Activated CD4-positive, CD25-positive, alpha-beta regulatory T cell treated with anti-CD3 and anti-CD28 coated beads, Interleukin-2, amount 50 U/mL, for 72 hours (primary cell): ENCODE measurements at regions not wholly inside any gene's neighbourhood (a gene's known extent, or its start where the extent isn't known, plus 50 kb on each side); places are given as distances from the start of the nearest gene placed in this dataset.
"Not testable (repeated sequence)": the region's sequence is repeated elsewhere in the genome, so short reads cannot be mapped to it uniquely, and the experiment has no call there.

ENCODE experiments used
- DNase-seq: peaks from one replicate; pipeline ENCODE4 v3.0.0; 2021

DNA sequence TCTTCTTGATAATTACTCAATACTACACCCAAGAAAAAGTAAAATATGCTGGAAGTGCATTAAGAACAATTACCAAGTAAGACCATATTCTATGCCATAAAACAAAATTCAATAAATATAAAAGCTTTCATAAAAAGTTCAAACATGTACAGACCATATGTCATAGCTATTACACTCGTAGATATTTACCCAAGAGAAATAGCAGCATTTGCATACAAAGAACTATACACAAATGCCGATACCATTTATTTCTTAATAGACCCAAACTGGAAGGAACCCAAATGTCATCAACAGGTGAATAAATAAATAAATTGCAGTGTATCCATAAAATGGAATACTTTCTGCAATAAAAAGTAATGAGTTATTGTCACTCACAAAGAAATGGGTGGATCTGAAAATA lies 78.3 kb upstream of the SLC16A7 start:
- no peak for DNase-seq

DNA sequence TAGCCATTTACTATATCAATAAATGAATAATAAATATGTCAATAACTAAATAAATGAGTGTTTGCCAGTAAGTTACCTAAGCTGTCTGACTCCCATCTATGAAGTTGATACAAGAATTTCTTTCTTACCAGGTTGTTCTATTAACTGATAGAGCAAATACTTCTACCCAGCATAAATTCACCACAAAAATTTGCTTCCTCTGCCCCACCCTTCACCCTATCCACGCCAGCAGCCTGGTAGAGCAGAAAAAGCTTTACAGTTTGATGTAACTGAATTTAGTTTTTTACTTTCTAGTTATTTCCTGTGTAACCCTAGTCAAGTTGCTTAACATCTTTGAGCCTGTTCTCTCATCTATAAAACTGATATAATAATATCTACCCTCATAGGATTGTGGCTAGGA lies 94.9 kb upstream of the SLC16A7 start:
- no peak for DNase-seq

DNA sequence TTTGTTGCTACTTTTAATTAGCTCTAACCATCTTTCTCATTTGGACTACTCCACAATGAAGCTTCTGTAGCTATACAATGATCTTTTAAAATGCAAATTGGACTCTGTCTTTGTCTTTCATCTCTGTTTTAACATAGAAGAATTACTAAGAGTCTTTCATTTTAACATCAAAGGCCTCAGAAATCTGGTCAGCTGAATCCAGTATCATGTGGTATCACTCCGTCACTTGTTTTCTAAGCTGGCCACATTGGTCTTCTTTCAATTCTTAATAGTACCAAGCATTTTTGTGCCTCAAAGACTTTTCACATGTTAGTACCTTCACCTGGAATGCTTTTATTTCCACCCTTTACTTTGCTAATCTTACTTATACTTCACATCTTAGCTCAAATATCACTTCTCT lies 95.5 kb upstream of the SLC16A7 start:
- no peak for DNase-seq

DNA sequence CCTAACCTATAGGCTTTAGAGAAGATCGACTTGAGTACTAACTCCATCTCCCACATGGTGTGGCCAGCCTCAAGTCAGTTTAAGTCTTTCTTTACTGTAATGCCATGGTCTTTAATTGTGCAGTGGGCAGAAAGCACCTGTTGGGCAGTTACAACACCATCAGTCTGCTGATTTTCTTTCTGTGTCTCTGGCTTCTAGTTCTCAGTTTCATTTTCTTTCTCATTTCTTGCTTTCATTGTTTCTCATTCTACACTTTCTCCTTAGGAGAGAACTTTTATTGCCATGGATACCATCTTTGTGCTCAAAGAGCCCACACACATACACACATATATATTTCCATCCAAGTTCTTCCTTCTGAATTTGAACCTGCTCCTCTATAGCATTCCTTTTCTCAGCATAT lies 96.1 kb upstream of the SLC16A7 start:
- DNase-seq, result no peak

DNA sequence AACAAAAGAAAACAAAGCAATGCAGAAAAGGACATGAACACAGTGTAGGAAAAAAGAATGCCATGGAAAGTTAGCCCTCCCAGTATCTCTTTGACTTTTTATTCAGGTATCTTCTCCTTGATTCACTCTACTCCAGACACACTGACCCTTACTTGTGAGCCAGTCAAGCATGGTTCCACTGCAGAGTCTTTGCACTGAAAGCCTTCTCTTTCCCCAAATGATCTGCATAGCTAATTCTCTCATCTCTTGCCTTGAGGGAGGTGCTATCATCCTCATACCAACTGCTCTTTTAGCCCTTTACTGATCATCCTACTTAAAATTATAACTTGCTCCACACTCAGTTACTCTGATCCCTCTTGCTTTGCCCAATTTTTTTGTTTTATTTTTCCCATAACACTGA lies 101.2 kb upstream of the SLC16A7 start:
- DNase-seq, result no peak

DNA sequence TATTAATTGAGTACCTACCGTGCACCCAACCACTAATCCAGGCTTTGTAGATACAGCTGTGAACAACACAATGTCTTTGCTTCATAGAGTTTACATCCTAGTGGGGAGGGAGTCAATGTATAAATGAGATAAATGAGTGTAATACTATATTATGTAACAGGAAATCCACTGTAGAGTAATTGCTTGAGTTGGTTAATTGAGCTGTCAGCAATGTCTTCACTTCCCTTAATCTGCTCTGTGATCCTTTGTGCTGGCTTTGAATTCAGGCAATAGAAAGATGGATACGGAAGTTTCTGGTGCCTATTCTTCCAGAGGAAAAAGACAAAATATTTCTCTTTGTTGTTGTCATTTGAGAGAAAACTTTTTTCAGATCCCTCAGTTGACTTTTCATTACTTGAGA lies 104.0 kb upstream of the SLC16A7 start:
- no peak for DNase-seq

DNA sequence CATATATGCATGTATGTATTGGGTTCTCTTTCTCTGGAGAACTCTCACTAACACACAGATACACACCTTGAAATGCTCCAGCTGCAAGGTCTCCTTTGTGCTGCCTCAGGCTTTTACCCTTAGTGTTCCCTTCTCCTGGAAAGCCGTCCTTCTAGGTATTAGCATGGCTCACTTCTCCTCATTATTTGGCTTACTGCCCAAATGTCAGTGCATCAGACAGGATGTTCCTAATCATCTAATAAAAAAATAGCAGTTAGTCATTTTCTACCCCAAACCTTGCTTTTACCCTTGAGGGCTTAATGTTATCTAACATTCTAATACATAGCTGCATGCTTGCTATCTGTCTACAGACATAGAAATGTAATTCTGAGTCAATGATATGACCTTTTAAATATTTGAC lies 109.0 kb upstream of the SLC16A7 start:
- no peak for DNase-seq

DNA sequence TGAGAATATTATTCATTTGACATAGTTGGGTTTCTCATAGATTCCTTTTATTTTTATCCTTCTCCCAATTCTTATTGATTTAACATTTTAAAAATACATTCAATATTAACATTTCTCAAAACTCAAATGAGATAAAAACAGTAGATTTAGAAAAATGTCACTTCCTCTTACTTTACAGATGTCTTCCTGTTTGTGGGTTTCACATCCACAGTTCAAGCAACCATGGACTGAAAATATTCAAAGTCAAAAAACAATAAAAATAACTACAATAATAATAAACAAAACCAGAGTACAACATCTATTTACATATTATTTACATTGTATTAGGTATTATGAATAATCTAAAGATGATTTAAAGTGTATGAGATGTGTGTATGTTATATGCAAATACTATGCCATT lies 111.3 kb upstream of the SLC16A7 start:
- DNase-seq, result no peak

DNA sequence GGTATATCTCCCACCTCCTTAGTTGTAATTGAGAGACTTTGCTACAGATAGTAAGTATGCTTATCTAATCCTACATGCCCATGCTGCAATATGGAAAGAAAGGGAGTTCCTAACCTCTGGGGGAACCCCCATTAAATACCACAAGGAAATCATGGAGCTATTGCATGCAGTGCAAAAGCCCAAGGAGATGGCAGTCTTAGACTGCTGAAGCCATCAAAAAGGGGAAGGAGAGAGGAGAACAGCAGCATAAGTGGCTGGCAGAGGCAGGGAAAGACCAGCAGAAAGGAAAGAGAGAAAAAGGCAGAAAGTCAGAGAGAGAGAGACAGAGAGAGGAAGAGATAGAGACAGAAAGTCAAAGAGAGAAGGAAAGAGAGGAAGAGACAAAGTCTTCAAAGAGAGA lies 121.6 kb upstream of the SLC16A7 start:
- DNase-seq, result not testable (repeated sequence)

DNA sequence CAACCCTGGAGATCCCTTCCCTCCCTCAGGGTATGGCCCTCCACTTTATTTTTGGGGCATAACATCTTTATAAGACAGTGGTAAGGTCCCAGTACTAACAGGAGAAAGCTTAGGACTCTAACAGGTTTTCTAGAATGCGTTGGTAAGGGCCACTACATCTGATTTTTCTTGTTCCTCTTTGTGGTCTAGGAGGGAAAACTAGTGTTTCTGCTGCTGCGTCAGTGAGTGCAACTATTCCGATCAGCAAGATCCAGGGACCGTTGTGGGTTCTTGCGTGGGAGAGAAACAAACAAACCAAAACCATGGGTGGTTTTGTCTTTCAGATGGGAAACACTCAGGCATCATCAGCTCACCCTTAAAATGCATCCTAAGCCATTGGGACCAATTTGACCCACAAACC lies 123.6 kb upstream of the SLC16A7 start:
- DNase-seq, result no peak

DNA sequence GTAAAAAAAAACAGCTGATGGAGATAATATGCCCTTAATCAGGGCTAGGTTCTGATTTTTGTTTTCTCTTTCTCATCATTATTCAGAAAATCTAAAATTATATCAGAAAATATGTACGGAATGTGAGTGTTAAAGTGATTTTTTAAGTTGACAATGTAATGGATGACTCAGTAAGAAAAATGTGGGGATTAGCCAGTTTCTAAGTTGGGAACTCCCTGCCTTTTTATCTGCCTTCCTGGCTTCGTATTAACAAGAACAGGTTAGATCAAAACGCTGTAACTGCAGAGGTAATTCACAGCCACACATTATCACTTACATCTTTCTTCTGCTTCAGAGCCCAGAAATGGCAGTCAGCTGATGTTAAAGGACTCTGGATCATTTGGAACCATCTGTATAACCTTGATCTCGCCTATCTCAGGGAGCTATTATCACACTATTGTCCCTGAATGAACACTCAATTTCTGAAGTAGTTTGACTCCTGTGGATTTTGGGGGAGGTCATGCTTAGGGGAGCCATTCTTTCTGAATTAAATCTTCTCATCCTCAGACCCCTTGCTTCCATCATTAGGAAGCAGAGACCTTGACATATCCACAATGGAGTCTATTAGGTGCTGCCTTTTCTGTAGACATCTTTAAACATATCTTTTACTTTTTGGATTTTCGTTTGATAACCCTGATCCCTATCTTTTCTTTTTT lies 135.7 kb upstream of the SLC16A7 start:
- no peak for DNase-seq

DNA sequence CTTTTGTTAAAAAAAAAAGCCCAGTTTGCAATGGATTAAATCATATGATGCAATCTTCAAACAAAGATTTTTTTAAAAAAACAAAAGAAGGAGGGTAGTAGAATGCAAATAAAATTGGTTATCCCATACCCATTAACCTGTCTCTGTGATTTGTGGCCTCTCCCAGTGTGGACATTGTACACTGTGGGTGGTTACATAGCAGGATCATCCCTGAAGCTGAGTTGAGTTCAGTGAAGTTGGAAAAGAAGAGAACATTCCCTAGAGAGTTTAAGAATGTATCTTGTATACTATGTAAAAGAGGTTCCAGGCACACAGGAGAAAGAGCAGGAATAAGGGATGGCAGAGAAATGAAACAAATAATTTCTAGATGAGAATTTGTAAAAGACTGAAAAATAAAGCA lies 142.4 kb upstream of the SLC16A7 start:
- no peak for DNase-seq

DNA sequence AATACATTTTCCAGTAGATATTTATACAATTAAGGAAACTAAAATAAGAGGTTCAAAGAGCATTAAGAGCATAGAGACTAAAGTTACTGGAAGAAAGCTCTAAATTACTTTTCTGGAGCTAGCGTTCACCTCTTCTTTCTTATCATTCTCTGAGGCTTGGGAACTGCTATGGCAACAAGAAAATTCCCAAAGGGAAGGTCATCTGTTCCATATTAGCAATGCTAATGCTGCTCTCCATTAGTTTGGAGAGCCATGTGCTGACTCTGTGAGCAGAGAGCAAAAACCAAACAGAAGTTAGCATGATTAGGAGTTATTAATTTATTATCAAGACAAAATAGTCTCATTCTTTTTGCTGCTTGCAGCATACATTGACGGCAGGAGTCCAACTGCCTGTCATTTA lies 143.1 kb upstream of the SLC16A7 start:
- DNase-seq, result no peak

DNA sequence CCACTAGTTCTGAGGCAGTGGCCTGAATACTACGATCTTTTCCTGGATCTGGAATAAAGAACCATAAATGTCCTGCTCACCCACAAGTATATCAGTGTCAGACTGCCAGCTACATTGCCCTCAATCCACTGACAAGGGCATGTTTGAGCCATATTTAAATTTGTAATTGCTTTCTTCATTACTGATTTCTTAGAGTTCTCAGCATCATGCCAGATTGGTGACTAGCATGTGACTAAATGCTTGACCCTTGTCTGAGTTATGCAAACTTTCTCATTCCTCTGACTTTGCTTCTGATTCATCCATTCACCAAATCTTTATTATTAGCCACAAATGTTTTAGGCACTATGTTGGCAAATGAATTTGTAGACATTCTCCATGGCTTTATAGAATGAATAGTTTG lies 143.6 kb upstream of the SLC16A7 start:
- DNase-seq, result no peak

DNA sequence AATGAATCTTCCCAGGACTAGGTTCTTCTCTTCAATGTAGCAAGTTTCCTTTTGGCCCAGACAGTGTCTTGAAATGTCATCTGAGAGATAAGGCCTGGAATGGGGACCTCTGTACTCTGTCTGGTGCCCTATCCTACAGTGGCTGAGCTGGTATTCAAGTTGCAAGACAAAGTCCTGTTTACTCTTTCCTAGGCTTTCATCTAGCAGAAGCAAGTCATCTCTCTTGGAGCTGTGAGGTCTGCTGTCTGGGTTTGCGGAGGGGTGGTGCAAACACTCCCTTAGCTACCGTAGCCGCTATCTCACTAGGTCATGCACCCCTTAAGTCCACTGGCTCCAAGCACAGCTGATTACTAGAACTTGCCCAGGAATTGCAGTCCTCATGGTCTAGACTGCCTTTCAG lies 149.7 kb upstream of the SLC16A7 start:
- DNase-seq, result no peak

DNA sequence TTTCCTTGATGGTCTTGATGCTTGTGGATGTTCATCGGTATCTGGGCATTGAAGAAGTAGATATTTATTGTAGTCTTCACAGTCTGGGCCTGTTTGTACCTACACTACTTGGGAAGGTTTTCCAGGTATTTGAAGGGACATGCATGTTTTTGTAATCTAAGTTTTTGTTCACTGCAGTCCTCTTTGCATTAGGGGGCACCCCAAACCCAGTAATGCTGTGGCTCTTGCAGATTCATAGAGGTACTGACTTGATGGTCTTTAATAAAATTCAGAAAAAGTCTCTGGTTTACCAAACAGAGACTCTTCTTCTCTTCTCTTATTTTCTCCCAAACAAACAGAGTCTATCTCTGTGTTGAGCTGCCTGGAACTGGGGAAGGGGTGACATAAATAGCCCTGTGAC lies 150.9 kb upstream of the SLC16A7 start:
- DNase-seq, result no peak

DNA sequence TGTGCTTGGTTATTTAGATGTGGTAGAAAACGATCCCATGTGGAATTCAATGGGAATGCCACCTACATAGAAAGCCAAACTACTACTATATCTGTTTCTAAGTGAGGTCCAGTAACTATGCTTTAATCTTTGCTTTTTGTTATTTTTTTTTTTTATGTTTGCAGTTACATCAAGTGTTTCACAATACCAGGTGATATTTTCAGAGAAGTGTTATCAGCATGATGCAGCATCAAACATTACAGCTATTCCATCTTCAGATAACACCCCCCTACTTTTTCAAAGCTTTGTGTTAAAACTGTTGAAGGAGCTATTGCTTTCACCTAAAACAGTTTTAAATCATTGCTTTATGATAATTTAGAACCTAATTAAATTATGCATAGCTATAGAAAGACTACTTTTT lies 163.8 kb upstream of the SLC16A7 start:
- no peak for DNase-seq

DNA sequence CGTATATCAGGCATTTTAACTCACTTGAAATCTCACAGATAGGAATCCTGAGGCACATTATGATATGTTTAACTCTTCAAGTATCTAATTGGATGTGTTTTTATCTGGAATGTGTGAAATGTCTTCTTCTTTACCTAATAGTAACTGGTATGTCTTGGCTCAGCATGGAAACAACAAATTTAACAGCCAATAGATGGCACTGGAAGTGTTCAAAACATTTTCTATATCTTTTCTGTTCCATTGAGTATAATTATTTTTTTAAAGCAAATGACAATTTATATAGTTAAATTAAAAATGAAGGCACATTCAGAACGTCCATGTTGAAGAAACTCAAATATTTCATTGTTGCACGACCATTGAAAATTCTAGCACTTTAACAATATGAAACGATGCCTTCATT lies 164.6 kb upstream of the SLC16A7 start:
- DNase-seq, result no peak

DNA sequence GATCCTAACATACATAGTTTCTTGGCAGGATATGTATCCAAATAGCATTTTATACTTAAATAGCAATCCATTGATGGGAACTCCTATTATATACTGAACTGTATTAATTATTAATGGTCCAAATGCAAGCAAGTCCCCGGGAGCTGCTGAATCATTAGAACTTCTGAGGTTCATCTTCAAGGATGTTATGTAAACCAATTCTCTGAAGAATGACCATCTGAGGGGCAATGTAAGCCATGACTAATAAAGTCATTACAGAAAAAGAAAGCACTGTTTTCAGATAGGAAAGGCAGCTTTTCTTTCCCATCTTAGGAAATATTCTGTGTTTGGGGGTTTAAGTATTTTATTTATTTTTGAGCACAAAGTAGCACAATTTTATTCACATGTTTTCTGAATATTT lies 166.1 kb upstream of the SLC16A7 start:
- DNase-seq, result no peak

DNA sequence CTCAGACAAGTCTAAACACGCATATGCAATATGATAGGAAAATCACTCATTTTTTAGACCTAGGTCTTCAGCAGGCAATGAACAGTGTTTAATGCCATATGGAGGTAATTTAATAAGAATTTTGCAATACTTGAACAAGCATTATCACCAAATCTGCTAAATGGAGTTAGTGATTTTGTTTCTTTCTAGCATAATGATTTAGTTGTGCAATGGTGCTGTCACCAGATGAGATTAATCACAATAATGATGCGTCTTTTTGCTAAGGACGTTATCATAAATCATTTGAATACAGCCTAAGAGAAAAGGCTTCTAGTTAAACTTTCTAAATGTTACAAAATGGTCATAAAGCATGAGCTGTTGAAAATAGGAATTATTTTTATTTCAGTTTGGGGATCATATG lies 170.0 kb upstream of the SLC16A7 start:
- DNase-seq, result no peak

DNA sequence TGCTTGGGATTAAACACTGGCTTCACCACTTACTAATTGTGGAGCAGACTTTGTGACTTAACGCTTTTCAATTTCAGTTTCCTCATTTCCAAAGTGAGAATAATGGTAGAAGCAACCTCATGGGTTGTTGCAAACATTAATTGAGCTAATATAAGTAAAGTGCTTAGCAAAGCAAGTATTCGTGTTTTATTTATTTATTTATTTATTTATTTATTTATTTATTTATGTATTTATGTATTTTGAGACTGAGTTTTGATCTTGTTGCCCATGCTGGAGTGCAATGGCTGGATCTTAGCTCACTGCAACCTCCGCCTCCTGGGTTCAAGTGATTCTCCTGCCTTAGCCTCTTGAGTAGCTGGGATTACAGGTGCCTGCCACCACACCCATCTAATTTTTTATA lies 171.2 kb upstream of the SLC16A7 start:
- DNase-seq, result not testable (repeated sequence)

DNA sequence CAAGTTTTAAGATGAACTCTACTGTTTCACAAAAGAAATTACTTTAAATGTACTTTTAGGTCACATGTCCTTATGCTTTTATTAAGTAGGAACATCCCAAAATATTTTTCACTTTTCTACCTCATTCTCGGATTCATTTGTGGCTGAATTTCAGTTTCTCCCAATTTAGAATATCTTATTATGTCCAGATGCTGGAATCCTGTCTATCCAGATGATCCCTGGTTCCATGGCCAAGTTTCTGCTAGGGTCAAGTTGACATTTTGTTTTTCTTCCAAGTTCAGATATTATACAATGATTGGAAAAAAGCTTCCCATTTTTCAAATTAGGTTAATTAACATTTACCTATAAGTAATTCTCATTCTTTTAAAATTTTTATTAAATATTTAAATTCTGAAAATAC lies 181.8 kb upstream of the SLC16A7 start:
- DNase-seq, result no peak

DNA sequence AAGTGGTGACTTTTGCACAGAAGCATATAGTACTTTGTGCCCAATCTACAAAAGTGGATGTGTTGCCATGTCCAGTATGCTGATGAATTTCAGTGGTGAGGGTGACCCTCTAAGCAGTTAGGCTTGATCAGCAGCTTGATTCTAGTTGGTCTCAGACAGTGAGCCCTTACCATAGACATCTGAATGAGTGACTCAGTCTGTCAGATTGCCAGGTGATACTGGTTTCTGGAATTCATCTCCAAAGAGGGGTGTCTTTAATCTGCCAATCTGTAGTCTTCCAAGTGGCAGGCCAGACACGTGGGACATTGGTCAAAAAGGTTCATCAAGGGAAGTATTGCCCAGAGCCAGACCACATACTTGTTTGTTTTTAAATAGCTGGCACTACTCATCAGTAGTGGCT lies 187.4 kb upstream of the SLC16A7 start:
- no peak for DNase-seq

DNA sequence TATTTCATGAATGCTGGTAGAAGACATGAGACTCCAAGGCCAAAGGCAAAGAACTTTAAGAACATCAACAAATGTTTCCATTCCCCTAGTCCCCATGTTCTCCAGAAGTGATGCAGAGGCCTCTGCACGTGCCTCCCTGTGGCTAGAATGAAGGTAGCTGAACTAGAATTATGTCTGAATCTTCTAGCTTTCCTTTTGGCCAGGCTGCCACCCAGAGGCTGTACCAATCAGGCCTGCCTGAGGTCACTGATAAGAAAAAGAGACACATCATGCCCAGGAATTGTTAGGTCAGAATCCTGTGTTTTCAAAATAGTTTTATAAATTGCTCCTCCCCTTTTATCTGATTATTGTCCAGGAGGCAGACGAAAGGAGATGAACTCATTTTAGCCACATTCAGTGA lies 188.0 kb upstream of the SLC16A7 start:
- DNase-seq, result no peak

DNA sequence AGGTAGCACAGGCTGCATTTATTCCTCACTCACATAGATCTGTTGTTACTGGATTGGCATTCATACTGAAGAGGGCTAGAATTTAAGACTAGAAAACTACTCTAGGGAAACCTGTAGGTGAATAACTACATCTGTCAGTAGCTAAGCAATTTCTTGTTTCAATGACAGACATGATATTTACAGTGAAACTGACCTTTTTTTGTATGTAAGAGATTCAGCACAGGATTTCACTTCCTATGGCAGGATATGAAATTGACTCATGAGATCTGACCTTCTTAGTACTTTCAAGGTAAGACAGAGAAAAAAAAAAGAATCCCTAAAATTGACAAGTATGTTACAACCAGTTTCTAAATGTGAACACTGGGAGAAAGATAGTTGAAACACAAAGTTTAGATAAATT lies 189.8 kb upstream of the SLC16A7 start:
- no peak for DNase-seq

DNA sequence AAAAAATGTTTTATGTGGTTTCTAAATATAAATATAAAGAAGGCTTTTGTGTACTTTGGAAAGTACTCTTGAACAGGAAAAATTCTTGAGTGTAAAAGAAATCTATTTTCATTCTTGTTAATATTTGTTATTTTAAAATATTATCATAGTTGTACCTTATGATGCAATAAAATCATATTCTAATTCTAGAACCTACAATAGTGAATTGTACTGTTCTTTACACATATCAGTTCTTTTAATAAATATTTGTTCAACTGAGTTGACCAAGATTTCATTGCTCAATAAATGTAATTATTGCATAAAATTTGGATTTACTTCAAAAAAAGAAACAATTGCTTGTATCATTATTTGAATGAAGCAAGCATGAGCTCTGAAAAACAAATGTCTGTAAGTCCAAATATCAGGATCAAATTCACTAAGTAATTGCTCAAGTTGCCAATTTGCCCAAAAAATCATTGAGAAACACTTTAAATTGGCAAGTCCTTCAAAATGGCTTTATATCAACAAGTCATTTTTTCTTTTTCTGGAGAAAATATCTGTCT lies 191.6 kb upstream of the SLC16A7 start:
- no peak for DNase-seq
